ENCODE measurements at regions not wholly inside any gene's neighbourhood (a gene's known extent, or its start where the extent isn't known, plus 50 kb on each side); places are given as distances from the start of the nearest gene placed in this dataset.

- Histone ChIP-seq H3K9me3 (ENCODE audit: control insufficient read depth, insufficient read depth, low read length) (no peaks in the 10 kb centered on the region), H3K9ac (ENCODE audit: low read depth, low read length) (no peak overlapping the region), H3K14ac (replicated peaks; ENCODE audit: low read depth, low read length) (no peak overlapping the region), H3K4me3 (ENCODE audit: insufficient read depth, low read depth, low read length) (no peak overlapping the region), H4K8ac (ENCODE audit: low read depth in 2 of 2, low read length in 2 of 2) (no peak overlapping the region), H3K27me3 (ENCODE audit: control insufficient read depth, insufficient read depth, low read length) (no peaks in the 10 kb centered on the region), H3K9me1 (ENCODE audit: insufficient read depth, low read length) (no peaks in the 10 kb centered on the region), H3K4ac (ENCODE audit: low read depth, low read length) (no peak overlapping the region), H3K18ac (ENCODE audit: low read depth, low read length) (no peak overlapping the region), H2BK5ac (ENCODE audit: low read depth, low read length, poor library complexity, severe bottlenecking) (no peak overlapping the region), H2AFZ (replicated peaks; ENCODE audit: low read length, poor library complexity) (no peak overlapping the region), H3K4me2 (ENCODE audit: low read depth, low read length) (no peak overlapping the region), H4K91ac (ENCODE audit: insufficient read depth, low read depth, low read length) (no peak overlapping the region), H3K36me3 (ENCODE audit: control insufficient read depth, insufficient read depth, low read length) (no peaks in the 10 kb centered on the region), H2AK5ac (ENCODE audit: low read depth, low read length) (no peak overlapping the region), H2BK20ac (ENCODE audit: low read depth, low read length) (no peak overlapping the region), H2BK120ac (ENCODE audit: low read depth, low read length) (no peak overlapping the region), H3K79me1 (ENCODE audit: low read depth in 1 of 2, low read length in 2 of 2) (no peaks in the 10 kb centered on the region), H3K4me1 (ENCODE audit: control insufficient read depth, insufficient read depth, low read length) (peaks cover 7% of the 10 kb centered on the region), H2AK9ac (replicated peaks; ENCODE audit: low read depth, low read length, poor library complexity) (no peak overlapping the region), H3K27ac (ENCODE audit: insufficient read depth, low read length) (no peak overlapping the region), H3K23ac (ENCODE audit: low read depth, low read length) (no peak overlapping the region), H4K20me1 (ENCODE audit: insufficient read depth, low read length) (no peaks in the 10 kb centered on the region), H4K5ac (ENCODE audit: low read depth, low read length) (no peak overlapping the region), H3K56ac (ENCODE audit: extremely low read depth, insufficient read depth, low read length) (0 out of 2 replicates have a peak overlapping the region, but pooled peaks have one; percentile 21), H2BK15ac (ENCODE audit: low read depth, low read length) (no peak overlapping the region)
- in situ Hi-C loops (cut with MboI; ENCODE audit: low sequenced_read_pairs) (no loop called here), dilution Hi-C loops (cut with HindIII; ENCODE audit: low sequenced_read_pairs, unreplicated experiment) (no loop called here), intact Hi-C loops (cut with micrococcal nuclease) (no loop called here)
- no CpG with 5 or more reads among the region's 4 CpGs for WGBS, 2 experiments (ENCODE audit: extremely low coverage in 2 of 2, insufficient read length in 1 of 2)
- POLR2A ChIA-PET (ENCODE audit: unreplicated experiment): no interaction called here
- CTCF ChIA-PET: interaction anchor here (0.6 to 0.9 kb wide), 2 partner anchors 9 to 228 kb away, joined by 3 read pairs; no protein-coding TSS in a partner anchor
- TF ChIP-seq ELK1 (IDR thresholded peaks at IDR 0.05; ENCODE audit: borderline replicate concordance, low read depth, low read length) (no peak), RCOR1 (IDR thresholded peaks at IDR 0.05; ENCODE audit: insufficient replicate concordance, low read length) (no peak), POLR2A (IDR thresholded peaks at IDR 0.05; ENCODE audit: low read depth, low read length) (no peak), CHD1 (IDR thresholded peaks at IDR 0.05; ENCODE audit: low read depth, low read length) (no peak), MAZ (IDR thresholded peaks at IDR 0.05; ENCODE audit: borderline replicate concordance, low read depth, low read length) (no peak), SMC3 (IDR thresholded peaks at IDR 0.05; ENCODE audit: low read depth, low read length) (no peak), RFX5 (IDR thresholded peaks at IDR 0.05; ENCODE audit: low read depth, low read length) (no peak), CEBPB (IDR thresholded peaks at IDR 0.05; ENCODE audit: low read depth, low read length) (no peak), MXI1 (IDR thresholded peaks at IDR 0.05; ENCODE audit: borderline replicate concordance, low read depth, low read length) (no peak)
- DNase-seq (peak; percentile 61), ATAC-seq (ENCODE audit: low read depth) (peak; percentile 55; the same call in 1 of the 2 replicates)
- no TSS peak for BruUV-seq (replicated peaks)
Measured at GRCh38 chr4:42341518-42342026, 55.7 kb upstream of the SHISA3 start.

Measured in IMR-90 (cell line).